Uterus (tissue), 2 donors: ENCODE measurements at regions not wholly inside any gene's neighbourhood (a gene's known extent, or its start where the extent isn't known, plus 50 kb on each side); places are given as distances from the start of the nearest gene placed in this dataset.

Experiments used
- POLR2A ChIP-seq, 2 donors: fragments of 450-650 bp; IDR thresholded peaks; one replicate each; pipeline ENCODE4 v1.6.1; 2016; ENCODE audit warnings: antibody characterized with exemption in 2 of 2, mild to moderate bottlenecking in 1 of 2, moderate library complexity in 1 of 2
- TF ChIP-seq, protein P1 (sequence below), 4 experiments: fragments of 200-600 bp in 2 of 4; fragments of 450-650 bp in 2 of 4; sonication (generic) in 2 of 4; IDR thresholded peaks; one replicate each; pipeline ENCODE4 v1.5.1; 2016 to 2019; ENCODE audit warnings: antibody characterized with exemption in 4 of 4, mild to moderate bottlenecking in 2 of 4, moderate library complexity in 1 of 4

DNA sequence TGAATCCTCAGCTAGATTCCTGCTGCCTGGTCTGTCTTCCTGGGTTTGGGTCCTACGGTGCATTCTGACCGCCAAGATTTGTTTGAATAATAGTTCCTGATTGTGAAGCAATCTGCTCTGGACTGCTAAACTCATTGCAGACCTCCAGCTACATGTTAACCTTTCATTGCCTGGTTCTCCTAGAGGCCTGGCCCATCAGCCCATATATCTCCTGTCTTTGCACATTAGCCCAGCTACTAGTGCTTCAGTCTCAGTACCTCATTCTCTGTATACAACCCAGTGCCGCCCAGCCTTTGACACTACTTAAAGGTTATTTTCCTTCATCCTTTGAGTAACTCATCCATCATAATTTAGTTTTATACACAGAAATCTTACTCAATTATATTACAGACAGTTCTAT lies 65.6 kb upstream of the GRIP1 start:
- TF ChIP-seq, protein P1, sequence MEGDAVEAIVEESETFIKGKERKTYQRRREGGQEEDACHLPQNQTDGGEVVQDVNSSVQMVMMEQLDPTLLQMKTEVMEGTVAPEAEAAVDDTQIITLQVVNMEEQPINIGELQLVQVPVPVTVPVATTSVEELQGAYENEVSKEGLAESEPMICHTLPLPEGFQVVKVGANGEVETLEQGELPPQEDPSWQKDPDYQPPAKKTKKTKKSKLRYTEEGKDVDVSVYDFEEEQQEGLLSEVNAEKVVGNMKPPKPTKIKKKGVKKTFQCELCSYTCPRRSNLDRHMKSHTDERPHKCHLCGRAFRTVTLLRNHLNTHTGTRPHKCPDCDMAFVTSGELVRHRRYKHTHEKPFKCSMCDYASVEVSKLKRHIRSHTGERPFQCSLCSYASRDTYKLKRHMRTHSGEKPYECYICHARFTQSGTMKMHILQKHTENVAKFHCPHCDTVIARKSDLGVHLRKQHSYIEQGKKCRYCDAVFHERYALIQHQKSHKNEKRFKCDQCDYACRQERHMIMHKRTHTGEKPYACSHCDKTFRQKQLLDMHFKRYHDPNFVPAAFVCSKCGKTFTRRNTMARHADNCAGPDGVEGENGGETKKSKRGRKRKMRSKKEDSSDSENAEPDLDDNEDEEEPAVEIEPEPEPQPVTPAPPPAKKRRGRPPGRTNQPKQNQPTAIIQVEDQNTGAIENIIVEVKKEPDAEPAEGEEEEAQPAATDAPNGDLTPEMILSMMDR (IDR thresholded peaks at IDR 0.05), result no peak
- no peak for TF ChIP-seq POLR2A (IDR thresholded peaks at IDR 0.05)
